LNCaP clone FGC (cell line): ENCODE measurements at regions not wholly inside any gene's neighbourhood (a gene's known extent, or its start where the extent isn't known, plus 50 kb on each side); places are given as distances from the start of the nearest gene placed in this dataset.

Experiments
- DNase-seq: peaks from one replicate; pipeline ENCODE4 v3.0.0-alpha.2; 2011; ENCODE audit warnings: low read depth
- H3K4me3 ChIP-seq: 2 replicates; pipeline ENCODE4 v1.5.1; 2011; ENCODE audit warnings: mild to moderate bottlenecking, low read depth, low read length, control low read depth
- CTCF ChIP-seq: IDR thresholded peaks from 2 replicates; pipeline ENCODE4 v1.5.1; 2012; ENCODE audit warnings: mild to moderate bottlenecking; ENCODE audit not compliant: control insufficient read depth, insufficient read depth; ENCODE audit errors: extremely low read depth

GRCh38 chr3:118772547-118773011, 262.1 kb downstream of the IGSF11 start:
- no peak overlapping the region for H3K4me3 ChIP-seq
- DNase-seq = no peak
- no peak for TF ChIP-seq CTCF

GRCh38 chr3:118775021-118775420, 259.6 kb downstream of the IGSF11 start:
- TF ChIP-seq CTCF = no peak
- H3K4me3 ChIP-seq = no peak overlapping the region
- no peak for DNase-seq

GRCh38 chr3:118778201-118778600, 256.4 kb downstream of the IGSF11 start:
- H3K4me3 ChIP-seq = no peak overlapping the region
- no peak for DNase-seq
- TF ChIP-seq CTCF = no peak

GRCh38 chr3:118781232-118781631, 253.4 kb downstream of the IGSF11 start:
- no peak for TF ChIP-seq CTCF
- no peak overlapping the region for H3K4me3 ChIP-seq
- no peak for DNase-seq

GRCh38 chr3:118781839-118782238, 252.8 kb downstream of the IGSF11 start:
- no peak for TF ChIP-seq CTCF

GRCh38 chr3:118782755-118783202, 251.9 kb downstream of the IGSF11 start:
- no peak for DNase-seq
- no peak for TF ChIP-seq CTCF
- no peak overlapping the region for H3K4me3 ChIP-seq

More at GRCh38 chr3:118781839-118782238, 252.8 kb downstream of the IGSF11 start:
- H3K4me3 ChIP-seq = no peak overlapping the region
- DNase-seq = no peak

- TF ChIP-seq CTCF = no peak
- no peak overlapping the region for H3K4me3 ChIP-seq
- DNase-seq = no peak
These were observed 249.2 kb downstream of the IGSF11 start for GRCh38 chr3:118785415-118785814.
